PC-3 (cell line): ENCODE measurements at regions not wholly inside any gene's neighbourhood (a gene's known extent, or its start where the extent isn't known, plus 50 kb on each side); places are given as distances from the start of the nearest gene placed in this dataset.

Experiments used
- ATAC-seq: fragments of 200-7000 bp; cut with Tn5 transposase; 2 replicates; pipeline ENCODE4 v1.9.1; 2020; ENCODE audit warnings: mild to moderate bottlenecking, moderate library complexity
- BruUV-seq: library from RNA; stranded (reverse); fragments of 400-500 nt; replicated peaks from 2 replicates; lab custom pipeline; 2021; lab: Mats Ljungman, UMichigan
- CTCF ChIA-PET: fragments of 300-600 bp; sonication (Branson Sonifier 250); formaldehyde crosslinking; loops from one replicate; lab custom pipeline; 2022; ENCODE audit warnings: antibody characterized with exemption; lab: Charles Lee
- POLR2A ChIA-PET: fragments of 300-600 bp; sonication (Branson Sonifier 250); formaldehyde crosslinking; loops from one replicate; lab custom pipeline; 2022; ENCODE audit warnings: antibody characterized with exemption; ENCODE audit not compliant: unreplicated experiment; lab: Charles Lee
- DNase-seq: peaks from one replicate; pipeline ENCODE4 v3.0.0-alpha.2; 2015
- H2AFZ ChIP-seq: fragments of 300-600 bp; sonication (generic); 2 replicates; pipeline ENCODE4 v1.6.0; 2016; ENCODE audit warnings: antibody characterized with exemption, low read length
- H3F3A ChIP-seq: fragments of 300-600 bp; sonication (generic); one replicate; pipeline ENCODE4 v1.6.0; 2017; ENCODE audit warnings: antibody characterized with exemption, low read length, control low read depth, mild to moderate bottlenecking; ENCODE audit not compliant: unreplicated experiment
- H3K27ac ChIP-seq: fragments of 300-600 bp; sonication (generic); 2 replicates; pipeline ENCODE4 v1.5.1; 2016; ENCODE audit warnings: mild to moderate bottlenecking, low read length
- H3K27me3 ChIP-seq: fragments of 300-600 bp; sonication (generic); 2 replicates; pipeline ENCODE4 v1.6.1; 2016; ENCODE audit warnings: low read length, mixed read lengths
- H3K36me3 ChIP-seq: fragments of 300-600 bp; sonication (generic); 2 replicates; pipeline ENCODE4 v1.6.1; 2016; ENCODE audit warnings: low read depth, mixed run types, low read length, mixed read lengths
- H3K4me1 ChIP-seq: fragments of 300-600 bp; sonication (generic); 2 replicates; pipeline ENCODE4 v1.5.1; 2016; ENCODE audit warnings: low read length; ENCODE audit not compliant: insufficient read depth
- H3K4me2 ChIP-seq: fragments of 300-600 bp; sonication (generic); 2 replicates; pipeline ENCODE4 v1.6.0; 2016; ENCODE audit warnings: low read length
- H3K4me3 ChIP-seq: fragments of 300-600 bp; sonication (generic); 2 replicates; pipeline ENCODE4 v1.5.1; 2016; ENCODE audit warnings: mild to moderate bottlenecking, low read length, mixed read lengths
- H3K79me2 ChIP-seq: fragments of 300-600 bp; sonication (generic); 2 replicates; pipeline ENCODE4 v1.6.1; 2017; ENCODE audit warnings: low read length, mixed read lengths
- H3K9ac ChIP-seq: fragments of 300-600 bp; sonication (generic); 2 replicates; pipeline ENCODE4 v1.6.0; 2016; ENCODE audit warnings: mild to moderate bottlenecking, low read length
- H3K9me2 ChIP-seq: fragments of 300-600 bp; sonication (generic); replicated peaks from 2 replicates; pipeline ENCODE4 v1.6.1; 2016; ENCODE audit warnings: mixed run types, low read length, mixed read lengths
- H3K9me3 ChIP-seq: fragments of 300-600 bp; sonication (generic); 2 replicates; pipeline ENCODE4 v1.6.1; 2016; ENCODE audit warnings: low read length, mixed read lengths
- H4K20me1 ChIP-seq: fragments of 300-600 bp; sonication (generic); 2 replicates; pipeline ENCODE4 v1.6.1; 2016; ENCODE audit warnings: low read length, mixed read lengths
- EZH2 ChIP-seq: fragments of 300-600 bp; sonication (generic); IDR thresholded peaks from one replicate; pipeline ENCODE4 v1.6.1; 2017; ENCODE audit warnings: antibody characterized with exemption, mild to moderate bottlenecking, low read length; ENCODE audit not compliant: unreplicated experiment
- EZH2phosphoT487 ChIP-seq: fragments of 300-600 bp; sonication (generic); IDR thresholded peaks from 2 replicates; pipeline ENCODE4 v1.6.1; 2018; ENCODE audit warnings: mild to moderate bottlenecking, antibody characterized with exemption, low read length, borderline replicate concordance
- intact Hi-C: fragments of 100-400 bp; cut with micrococcal nuclease; formaldehyde crosslinking; loops from 2 replicates; pipeline ENCODE4 v1.9.0; 2023
- TF ChIP-seq, protein P1 (sequence below): fragments of 300-600 bp; sonication (generic); conservative IDR thresholded peaks from 2 replicates; pipeline ENCODE4 v1.5.1; 2017; ENCODE audit warnings: antibody characterized with exemption, low read depth, mild to moderate bottlenecking, low read length

DNA sequence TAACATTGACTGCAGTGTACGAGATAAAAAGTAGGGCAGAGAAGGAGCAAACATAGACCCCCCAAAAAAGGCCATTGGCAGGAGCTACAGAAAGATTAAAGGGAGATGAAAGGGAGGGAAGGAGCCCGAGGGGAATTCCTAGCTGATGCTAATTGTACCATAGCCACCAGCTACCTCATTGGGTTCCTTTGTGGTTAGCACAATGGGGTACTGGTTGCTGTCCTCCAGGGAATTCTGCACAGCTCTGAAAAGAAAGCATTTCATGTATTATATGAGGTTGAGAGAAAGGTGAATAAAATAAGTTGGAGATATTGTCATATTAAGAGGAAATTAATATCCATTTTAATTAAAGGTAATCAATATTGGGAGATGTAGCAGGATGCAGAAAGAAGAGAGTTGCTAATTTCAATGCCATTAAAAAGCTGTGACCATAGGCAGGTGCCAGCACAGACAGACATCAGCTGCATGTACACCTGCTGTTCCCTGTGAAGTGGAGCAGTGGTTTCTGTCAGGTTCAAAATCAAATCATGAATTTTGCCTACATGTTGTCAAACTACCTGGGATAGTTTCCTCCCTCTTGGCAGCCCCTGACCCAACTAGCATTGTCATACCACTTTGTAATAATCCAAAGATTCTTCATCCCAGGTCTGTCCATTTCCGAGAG lies 185.4 kb upstream of the DLGAP1 start:
- DNase-seq (no peak), ATAC-seq (no peak)
- Histone ChIP-seq H3K27me3 (no peaks in the 10 kb centered on the region), H3F3A (no peaks in the 10 kb centered on the region), H3K79me2 (no peaks in the 10 kb centered on the region), H3K27ac (no peak overlapping the region), H3K4me2 (no peak overlapping the region), H3K9ac (no peak overlapping the region), H4K20me1 (no peaks in the 10 kb centered on the region), H3K9me2 (no peaks in the 10 kb centered on the region), H3K4me1 (no peaks in the 10 kb centered on the region), H3K9me3 (peaks cover 32% of the 10 kb centered on the region), H3K36me3 (no peaks in the 10 kb centered on the region), H2AFZ (no peak overlapping the region), H3K4me3 (no peak overlapping the region)
- no peak for TF ChIP-seq EZH2
- no peak for TF ChIP-seq EZH2phosphoT487
- intact Hi-C loops: no loop called here
- no TSS peak for BruUV-seq
- CTCF ChIA-PET: no interaction called here
- POLR2A ChIA-PET: no interaction called here

DNA sequence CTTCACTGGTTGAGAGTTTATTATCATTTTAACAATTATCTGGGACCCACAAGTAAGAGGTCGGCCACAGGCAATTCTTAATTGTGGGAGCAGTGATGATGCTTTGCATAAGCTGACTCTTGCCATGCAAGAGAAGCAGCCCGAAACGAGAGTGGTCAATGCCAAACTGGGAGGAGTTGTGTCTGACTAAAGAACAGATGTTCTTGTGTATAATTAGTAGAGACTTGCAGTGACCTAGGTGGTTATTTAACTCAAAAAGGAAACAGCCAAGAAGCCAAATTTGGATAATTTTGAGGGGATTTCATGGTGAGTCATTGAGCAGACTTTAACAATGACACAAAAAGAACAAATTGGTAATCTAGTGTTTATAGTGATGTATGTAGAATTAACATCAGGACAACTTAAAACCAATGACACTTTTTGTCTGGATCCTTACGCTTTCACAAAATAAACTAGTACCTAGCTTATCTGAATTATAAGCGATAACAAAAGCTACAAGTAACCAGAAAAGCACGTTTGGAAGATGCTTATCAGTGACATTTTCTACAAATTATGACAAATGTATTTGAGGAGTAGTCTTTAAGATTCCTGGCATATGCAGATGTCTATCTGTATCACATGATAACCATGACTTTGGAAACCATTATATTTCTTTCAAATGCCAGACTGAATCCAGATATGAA lies 184.7 kb upstream of the DLGAP1 start:
- ChIA-PET POLR2A (no interaction called here), CTCF (no interaction called here)
- TF ChIP-seq, protein P1, sequence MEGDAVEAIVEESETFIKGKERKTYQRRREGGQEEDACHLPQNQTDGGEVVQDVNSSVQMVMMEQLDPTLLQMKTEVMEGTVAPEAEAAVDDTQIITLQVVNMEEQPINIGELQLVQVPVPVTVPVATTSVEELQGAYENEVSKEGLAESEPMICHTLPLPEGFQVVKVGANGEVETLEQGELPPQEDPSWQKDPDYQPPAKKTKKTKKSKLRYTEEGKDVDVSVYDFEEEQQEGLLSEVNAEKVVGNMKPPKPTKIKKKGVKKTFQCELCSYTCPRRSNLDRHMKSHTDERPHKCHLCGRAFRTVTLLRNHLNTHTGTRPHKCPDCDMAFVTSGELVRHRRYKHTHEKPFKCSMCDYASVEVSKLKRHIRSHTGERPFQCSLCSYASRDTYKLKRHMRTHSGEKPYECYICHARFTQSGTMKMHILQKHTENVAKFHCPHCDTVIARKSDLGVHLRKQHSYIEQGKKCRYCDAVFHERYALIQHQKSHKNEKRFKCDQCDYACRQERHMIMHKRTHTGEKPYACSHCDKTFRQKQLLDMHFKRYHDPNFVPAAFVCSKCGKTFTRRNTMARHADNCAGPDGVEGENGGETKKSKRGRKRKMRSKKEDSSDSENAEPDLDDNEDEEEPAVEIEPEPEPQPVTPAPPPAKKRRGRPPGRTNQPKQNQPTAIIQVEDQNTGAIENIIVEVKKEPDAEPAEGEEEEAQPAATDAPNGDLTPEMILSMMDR: no peak
- TF ChIP-seq EZH2 (no peak), EZH2phosphoT487 (no peak)
- Histone ChIP-seq H3F3A (no peaks in the 10 kb centered on the region), H3K4me2 (no peak overlapping the region), H3K9me2 (no peaks in the 10 kb centered on the region), H2AFZ (no peak overlapping the region), H4K20me1 (no peaks in the 10 kb centered on the region), H3K27me3 (no peaks in the 10 kb centered on the region), H3K4me1 (no peaks in the 10 kb centered on the region), H3K36me3 (no peaks in the 10 kb centered on the region), H3K79me2 (no peaks in the 10 kb centered on the region), H3K9ac (no peak overlapping the region), H3K27ac (no peak overlapping the region), H3K4me3 (no peak overlapping the region), H3K9me3 (peaks cover 39% of the 10 kb centered on the region)
- BruUV-seq: no TSS peak
- ATAC-seq: no peak
- no peak for DNase-seq
- intact Hi-C loops: no loop called here

DNA sequence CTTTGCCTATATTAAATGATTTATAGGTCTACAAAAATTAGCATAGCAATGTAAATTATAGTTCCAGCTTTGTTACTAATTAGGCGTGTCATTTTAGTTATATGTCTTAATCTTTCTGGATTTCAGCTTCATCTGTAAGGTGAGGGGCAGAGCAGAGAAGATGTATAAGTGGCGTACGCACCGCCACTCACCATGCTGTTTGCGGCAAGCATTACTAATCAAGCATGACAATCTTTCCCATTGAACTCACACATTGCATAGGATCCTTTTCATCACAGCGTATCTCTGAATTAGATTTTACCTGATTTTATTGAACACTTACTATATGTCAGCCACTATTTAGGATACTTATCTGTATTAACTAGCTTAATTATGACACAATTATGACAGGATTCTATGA lies 183.6 kb upstream of the DLGAP1 start:
- CTCF ChIA-PET: no interaction called here
- H3K9ac ChIP-seq: no peak overlapping the region

More for the DNA sequence above, 183.6 kb upstream of the DLGAP1 start:
- Histone ChIP-seq H3K27ac (no peak overlapping the region), H2AFZ (no peak overlapping the region), H3K27me3 (no peaks in the 10 kb centered on the region), H3K36me3 (no peaks in the 10 kb centered on the region), H4K20me1 (no peaks in the 10 kb centered on the region), H3K4me3 (no peak overlapping the region), H3K9me2 (no peaks in the 10 kb centered on the region), H3K4me2 (no peak overlapping the region), H3K9me3 (peaks cover 41% of the 10 kb centered on the region), H3F3A (no peaks in the 10 kb centered on the region), H3K4me1 (no peaks in the 10 kb centered on the region), H3K79me2 (no peaks in the 10 kb centered on the region)
- intact Hi-C loops: no loop called here
- no peak for ATAC-seq
- no peak for TF ChIP-seq EZH2
- TF ChIP-seq, protein P1: no peak
- TF ChIP-seq EZH2phosphoT487: no peak
- POLR2A ChIA-PET: no interaction called here
- DNase-seq: no peak
- no TSS peak for BruUV-seq
